WTC11 (cell line): ENCODE measurements at regions not wholly inside any gene's neighbourhood (a gene's known extent, or its start where the extent isn't known, plus 50 kb on each side); places are given as distances from the start of the nearest gene placed in this dataset.
A peak's percentile ranks its signal among the peaks of the same experiment; 100 is the strongest.

Experiments
- ATAC-seq: fragments of 200-7000 bp; cut with Tn5 transposase; 2 replicates; pipeline ENCODE4 v1.10.0; 2021; ENCODE audit warnings: mild to moderate bottlenecking, moderate library complexity
- CTCF ChIA-PET: fragments of 300-600 bp; sonication (Branson Sonifier 250); formaldehyde crosslinking; loops from one replicate; lab custom pipeline; 2021; ENCODE audit warnings: antibody characterized with exemption; lab: Charles Lee
- POLR2A ChIA-PET: fragments of 350-600 bp; sonication (Branson Sonifier 250); formaldehyde crosslinking; loops from one replicate; lab custom pipeline; 2021; ENCODE audit warnings: antibody characterized with exemption; lab: Charles Lee
- DNase-seq: peaks from one replicate; pipeline ENCODE4 v3.0.0; 2021; ENCODE audit warnings: low spot score
- H3K27ac Mint-ChIP-seq: 2 replicates; pipeline ENCODE4 v1.8.0; 2021; ENCODE audit warnings: mixed read lengths
- H3K27me3 Mint-ChIP-seq: 2 replicates; pipeline ENCODE4 v1.8.0; 2021; ENCODE audit warnings: low read depth, mild to moderate bottlenecking, moderate library complexity, mixed read lengths
- H3K36me3 Mint-ChIP-seq: 2 replicates; pipeline ENCODE4 v1.8.0; 2021; ENCODE audit warnings: mixed read lengths
- H3K4me1 Mint-ChIP-seq: 2 replicates; pipeline ENCODE4 v1.8.0; 2022; ENCODE audit warnings: mixed read lengths
- H3K4me3 Mint-ChIP-seq: 2 replicates; pipeline ENCODE4 v1.8.0; 2021; ENCODE audit warnings: mild to moderate bottlenecking, moderate library complexity, mixed read lengths
- H3K9me3 Mint-ChIP-seq: 2 replicates; pipeline ENCODE4 v1.8.0; 2021; ENCODE audit warnings: mixed read lengths
- ATF1 ChIP-seq: sonication (generic); formaldehyde crosslinking; IDR thresholded peaks from 2 replicates; pipeline ENCODE4 v1.8.1; 2023; ENCODE audit warnings: mild to moderate bottlenecking, moderate library complexity, missing genetic modification reagents
- ATF6 ChIP-seq: sonication (generic); formaldehyde crosslinking; IDR thresholded peaks from 2 replicates; pipeline ENCODE4 v1.8.1; 2023; ENCODE audit warnings: mild to moderate bottlenecking, missing genetic modification reagents
- E2F1 ChIP-seq: sonication (generic); formaldehyde crosslinking; IDR thresholded peaks from 2 replicates; pipeline ENCODE4 v1.8.0; 2022; ENCODE audit warnings: mild to moderate bottlenecking, missing genetic modification reagents
- FOXP1 ChIP-seq: sonication (generic); formaldehyde crosslinking; IDR thresholded peaks from 2 replicates; pipeline ENCODE4 v1.8.0; 2022; ENCODE audit warnings: missing genetic modification reagents, mild to moderate bottlenecking, moderate library complexity, borderline replicate concordance
- HMGA2 ChIP-seq: fragments of 250-450 bp; sonication (Bioruptor Pico); IDR thresholded peaks from 2 replicates; pipeline ENCODE4 v1.4.0; 2021; ENCODE audit warnings: mild to moderate bottlenecking, moderate library complexity
- IRF1 ChIP-seq: sonication (generic); formaldehyde crosslinking; IDR thresholded peaks from 2 replicates; pipeline ENCODE4 v1.8.0; 2023; ENCODE audit warnings: missing genetic modification reagents
- MXD4 ChIP-seq: fragments of 250-450 bp; sonication (Bioruptor Pico); IDR thresholded peaks from 2 replicates; pipeline ENCODE4 v1.8.0; 2021; ENCODE audit warnings: mild to moderate bottlenecking, moderate library complexity, borderline replicate concordance
- OVOL2 ChIP-seq: fragments of 250-450 bp; sonication (Bioruptor Pico); IDR thresholded peaks from 2 replicates; pipeline ENCODE4 v1.9.0; 2021; ENCODE audit warnings: mild to moderate bottlenecking, borderline replicate concordance
- PRDM15 ChIP-seq: sonication (generic); formaldehyde crosslinking; IDR thresholded peaks from 2 replicates; pipeline ENCODE4 v1.8.0; 2022; ENCODE audit warnings: missing genetic modification reagents
- PREB ChIP-seq: sonication (generic); formaldehyde crosslinking; IDR thresholded peaks from 2 replicates; pipeline ENCODE4 v1.8.1; 2022; ENCODE audit warnings: mild to moderate bottlenecking, missing genetic modification reagents, moderate library complexity, borderline replicate concordance
- PRRX2 ChIP-seq: fragments of 250-450 bp; sonication (Bioruptor Pico); IDR thresholded peaks from 2 replicates; pipeline ENCODE4 v1.8.0; 2021; ENCODE audit warnings: mild to moderate bottlenecking
- STAT6 ChIP-seq: sonication (generic); formaldehyde crosslinking; conservative IDR thresholded peaks from 2 replicates; pipeline ENCODE4 v1.8.1; 2023; ENCODE audit warnings: mild to moderate bottlenecking, low read depth, missing genetic modification reagents, moderate library complexity
- ZNF121 ChIP-seq: sonication (generic); formaldehyde crosslinking; IDR thresholded peaks from 2 replicates; pipeline ENCODE4 v1.8.0; 2023; ENCODE audit warnings: missing genetic modification reagents
- ZNF423 ChIP-seq: fragments of 250-450 bp; sonication (Bioruptor Pico); IDR thresholded peaks from 2 replicates; pipeline ENCODE4 v2.1.2; 2022; ENCODE audit warnings: mild to moderate bottlenecking, moderate library complexity
- ZSCAN18 ChIP-seq: fragments of 250-450 bp; sonication (Bioruptor Pico); IDR thresholded peaks from 2 replicates; pipeline ENCODE4 v2.1.2; 2022; ENCODE audit warnings: mild to moderate bottlenecking, moderate library complexity

GRCh38 chr4:14167876-14168510 lies 540.5 kb upstream of the BOD1L1 start:
- ChIA-PET CTCF (interaction anchor here (0.5 kb wide), 1 partner anchor 22 kb away, joined by 3 read pairs; no protein-coding TSS in a partner anchor), POLR2A (no interaction called here)
- H3K36me3 Mint-ChIP-seq, result no peaks in the 10 kb centered on the region
- H3K4me1 Mint-ChIP-seq, result peaks cover 65% of the 10 kb centered on the region
- TF ChIP-seq ATF6 (CRISPR knock-in tag), result no peak
- no peak for TF ChIP-seq IRF1
- TF ChIP-seq ATF1 (CRISPR knock-in tag), result no peak
- no peak for TF ChIP-seq STAT6 (CRISPR knock-in tag)
- TF ChIP-seq PREB (CRISPR knock-in tag), result no peak
- no peak for TF ChIP-seq ZNF423 (CRISPR knock-in tag)
- no peak for TF ChIP-seq PRRX2 (CRISPR knock-in tag)
- TF ChIP-seq E2F1 (CRISPR knock-in tag), result no peak
- no peak for TF ChIP-seq HMGA2 (CRISPR knock-in tag)
- TF ChIP-seq FOXP1 (CRISPR knock-in tag), result no peak
- TF ChIP-seq MXD4 (CRISPR knock-in tag), result no peak
- no peak for TF ChIP-seq ZSCAN18 (CRISPR knock-in tag)
- no peak for TF ChIP-seq OVOL2 (CRISPR knock-in tag)
- TF ChIP-seq PRDM15 (CRISPR knock-in tag), result no peak
- TF ChIP-seq ZNF121 (CRISPR knock-in tag), result no peak
- no peaks in the 10 kb centered on the region for H3K9me3 Mint-ChIP-seq
- H3K4me3 Mint-ChIP-seq, result no peak overlapping the region
- ATAC-seq, result no peak
- H3K27me3 Mint-ChIP-seq, result 0 out of 2 replicates have a peak, but pooled peaks cover 10% of the 10 kb centered on the region
- DNase-seq, result no peak
- H3K27ac Mint-ChIP-seq, result 0 out of 2 replicates have a peak overlapping the region, but pooled peaks have one; percentile 14
